Spleen (tissue), 11 donors: ENCODE measurements at regions not wholly inside any gene's neighbourhood (a gene's known extent, or its start where the extent isn't known, plus 50 kb on each side); places are given as distances from the start of the nearest gene placed in this dataset.

Experiments
- DNase-seq: peaks from one replicate; pipeline ENCODE4 v3.0.0-alpha.2; 2020
- H3K27ac ChIP-seq, 8 donors: fragments of 200-600 bp; sonication (generic) in 7 of 8; 1 replicate in 4 of 8; 2 replicates in 4 of 8; pipeline versions ENCODE4 v1.5.0 to v1.8.0; 2016 to 2021; ENCODE audit warnings: inconsistent platforms in 4 of 8, mild to moderate bottlenecking in 4 of 8, moderate library complexity in 1 of 8
- H3K27me3 ChIP-seq, 7 donors: fragments of 200-600 bp; sonication (generic) in 6 of 7; replicated peaks in 1 of 7; 1 replicate in 4 of 7; 2 replicates in 3 of 7; pipeline versions ENCODE4 v1.5.0 to v1.8.0; 2016 to 2021; ENCODE audit warnings: inconsistent platforms in 3 of 7, mild to moderate bottlenecking in 1 of 7
- H3K36me3 ChIP-seq, 6 donors: fragments of 200-600 bp; sonication (generic) in 5 of 6; 1 replicate in 4 of 6; 2 replicates in 2 of 6; pipeline versions ENCODE4 v1.5.0 to v1.8.0; 2016 to 2021; ENCODE audit warnings: inconsistent platforms in 2 of 6
- H3K4me1 ChIP-seq, 6 donors: fragments of 200-600 bp; sonication (generic) in 5 of 6; 1 replicate in 3 of 6; 2 replicates in 3 of 6; pipeline versions ENCODE4 v1.5.0 to v1.8.0; 2016 to 2021; ENCODE audit warnings: inconsistent platforms in 3 of 6
- H3K4me3 ChIP-seq, 8 donors: fragments of 200-600 bp; sonication (generic) in 7 of 8; 1 replicate in 4 of 8; 2 replicates in 4 of 8; pipeline versions ENCODE4 v1.5.0 to v1.8.0; 2016 to 2021; ENCODE audit warnings: inconsistent platforms in 4 of 8, mild to moderate bottlenecking in 4 of 8, moderate library complexity in 2 of 8
- H3K9me3 ChIP-seq, 8 donors: fragments of 200-600 bp; sonication (generic) in 7 of 8; 1 replicate in 4 of 8; 2 replicates in 4 of 8; pipeline versions ENCODE4 v1.5.0 to v1.8.0; 2016 to 2021; ENCODE audit warnings: inconsistent platforms in 4 of 8
- POLR2A ChIP-seq, 3 donors: fragments of 450-650 bp; IDR thresholded peaks; one replicate each; pipeline ENCODE4 v1.5.1; 2017; ENCODE audit warnings: antibody characterized with exemption in 3 of 3, mild to moderate bottlenecking in 1 of 3
- POLR2AphosphoS5 ChIP-seq, 3 donors: sonication (generic); formaldehyde crosslinking; IDR thresholded peaks; one replicate each; pipeline ENCODE4 v1.5.1; 2017; ENCODE audit warnings: antibody characterized with exemption in 3 of 3
- WGBS, 5 donors: extraction: QIAGEN DNeasy Blood & Tissue Kit in 3 of 5; methylation state at CpG; one replicate each; pipeline versions ENCODE4 v1.1.5 to v1.1.7; 2013 to 2018; 5-methylcytosine and 5-hydroxymethylcytosine counted together
- intact Hi-C: fragments of 100-400 bp; cut with DNase I; formaldehyde crosslinking; loops from one replicate; pipeline ENCODE4 v1.15.0; 2023; ENCODE audit warnings: low total_unique reads
- TF ChIP-seq, protein P1 (sequence below), 11 experiments: fragments of 200-600 bp in 7 of 11; fragments of 450-650 bp in 4 of 11; sonication (generic) in 4 of 11; IDR thresholded peaks in 8 of 11; conservative IDR thresholded peaks in 3 of 11; 1 replicate in 7 of 11; 2 replicates in 4 of 11; pipeline versions ENCODE4 v1.4.0 to v1.8.0; 2016 to 2021; ENCODE audit warnings: antibody characterized with exemption in 11 of 11, inconsistent platforms in 4 of 11, mild to moderate bottlenecking in 1 of 11
- donor health status: healthy with polysubstance abuse.
- donor health status: DM: no; HTN: no; CAD: no; lungs with moderate emphysema.
- donor health status: DM: no; HTN: no; CAD: no.
- donor health status: Bipolar disorder and iron deficiency.
- donor health status: healthy.
- donor health status: DM: no; HTN: no; CAD: no.
- donor health status: DM: yes; HTN: yes; CAD: no.

DNA sequence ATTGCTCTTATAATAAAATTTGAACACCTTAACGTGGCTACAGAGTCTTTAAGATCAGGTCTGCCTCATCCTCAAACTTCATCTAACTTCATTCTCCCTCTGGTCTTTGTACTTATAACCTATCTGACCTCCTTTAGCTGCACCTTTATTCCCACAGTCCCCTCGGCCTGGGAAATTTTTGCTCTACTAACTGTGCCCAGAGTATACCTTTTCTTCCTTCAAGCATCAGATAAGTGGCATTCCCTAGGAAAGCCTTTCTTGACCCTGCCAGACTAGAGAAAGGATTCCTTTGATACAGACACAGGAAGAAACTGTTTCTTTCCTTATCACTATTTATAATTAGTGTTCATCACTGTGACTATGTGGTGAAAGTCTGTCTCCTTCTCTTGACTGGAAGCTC lies 79.2 kb upstream of the RPRM start:
- no peak for TF ChIP-seq POLR2A (IDR thresholded peaks at IDR 0.05)
- TF ChIP-seq POLR2AphosphoS5 (IDR thresholded peaks at IDR 0.05), result no peak
- TF ChIP-seq, protein P1, sequence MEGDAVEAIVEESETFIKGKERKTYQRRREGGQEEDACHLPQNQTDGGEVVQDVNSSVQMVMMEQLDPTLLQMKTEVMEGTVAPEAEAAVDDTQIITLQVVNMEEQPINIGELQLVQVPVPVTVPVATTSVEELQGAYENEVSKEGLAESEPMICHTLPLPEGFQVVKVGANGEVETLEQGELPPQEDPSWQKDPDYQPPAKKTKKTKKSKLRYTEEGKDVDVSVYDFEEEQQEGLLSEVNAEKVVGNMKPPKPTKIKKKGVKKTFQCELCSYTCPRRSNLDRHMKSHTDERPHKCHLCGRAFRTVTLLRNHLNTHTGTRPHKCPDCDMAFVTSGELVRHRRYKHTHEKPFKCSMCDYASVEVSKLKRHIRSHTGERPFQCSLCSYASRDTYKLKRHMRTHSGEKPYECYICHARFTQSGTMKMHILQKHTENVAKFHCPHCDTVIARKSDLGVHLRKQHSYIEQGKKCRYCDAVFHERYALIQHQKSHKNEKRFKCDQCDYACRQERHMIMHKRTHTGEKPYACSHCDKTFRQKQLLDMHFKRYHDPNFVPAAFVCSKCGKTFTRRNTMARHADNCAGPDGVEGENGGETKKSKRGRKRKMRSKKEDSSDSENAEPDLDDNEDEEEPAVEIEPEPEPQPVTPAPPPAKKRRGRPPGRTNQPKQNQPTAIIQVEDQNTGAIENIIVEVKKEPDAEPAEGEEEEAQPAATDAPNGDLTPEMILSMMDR (IDR thresholded peaks at IDR 0.05 in 8 of 11, conservative IDR thresholded peaks at IDR 0.05 in 3 of 11), result no peak
- no peak for DNase-seq
- Histone ChIP-seq H3K27me3 (no peaks in the 10 kb centered on the region), H3K4me1 (no peaks in the 10 kb centered on the region), H3K4me3 (no peak overlapping the region), H3K27ac (no peak overlapping the region), H3K36me3 (no peaks in the 10 kb centered on the region), H3K9me3 (no peaks in the 10 kb centered on the region)
- intact Hi-C loops, result no loop called here
- WGBS, 5 donors, result 44 to 59% (median 54%) methylated on average over 2 of the region's 2 CpGs

DNA sequence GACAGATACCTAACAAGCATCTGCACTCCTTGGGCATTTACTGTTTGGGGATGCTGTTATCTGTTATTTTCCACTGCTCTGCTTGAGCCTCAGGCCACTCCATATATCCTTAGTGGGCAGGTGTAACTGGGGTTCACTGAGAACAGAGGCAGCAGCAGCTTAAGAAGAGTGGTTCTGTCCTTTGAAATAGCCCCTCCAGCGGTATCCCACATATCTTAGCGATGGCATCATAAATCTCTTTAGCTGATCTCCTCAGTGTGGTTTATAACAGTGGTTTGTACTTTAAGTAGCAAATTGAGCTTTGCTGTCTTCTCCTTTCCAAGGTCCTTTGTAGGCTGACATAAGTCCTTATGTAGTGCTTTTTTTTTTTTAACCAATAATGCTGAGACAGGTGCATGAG lies 79.7 kb upstream of the RPRM start:
- Histone ChIP-seq H3K36me3 (no peaks in the 10 kb centered on the region), H3K4me3 (no peak overlapping the region), H3K27ac (no peak overlapping the region), H3K27me3 (no peaks in the 10 kb centered on the region), H3K4me1 (no peaks in the 10 kb centered on the region), H3K9me3 (no peaks in the 10 kb centered on the region)
- intact Hi-C loops, result no loop called here
- TF ChIP-seq, protein P1 (IDR thresholded peaks at IDR 0.05 in 8 of 11, conservative IDR thresholded peaks at IDR 0.05 in 3 of 11), result no peak
- TF ChIP-seq POLR2AphosphoS5 (IDR thresholded peaks at IDR 0.05), result no peak
- no peak for TF ChIP-seq POLR2A (IDR thresholded peaks at IDR 0.05)
- DNase-seq, result no peak
- 86 to 90% (median 88%) methylated on average over 2 of the region's 2 CpGs for WGBS, 5 donors

DNA sequence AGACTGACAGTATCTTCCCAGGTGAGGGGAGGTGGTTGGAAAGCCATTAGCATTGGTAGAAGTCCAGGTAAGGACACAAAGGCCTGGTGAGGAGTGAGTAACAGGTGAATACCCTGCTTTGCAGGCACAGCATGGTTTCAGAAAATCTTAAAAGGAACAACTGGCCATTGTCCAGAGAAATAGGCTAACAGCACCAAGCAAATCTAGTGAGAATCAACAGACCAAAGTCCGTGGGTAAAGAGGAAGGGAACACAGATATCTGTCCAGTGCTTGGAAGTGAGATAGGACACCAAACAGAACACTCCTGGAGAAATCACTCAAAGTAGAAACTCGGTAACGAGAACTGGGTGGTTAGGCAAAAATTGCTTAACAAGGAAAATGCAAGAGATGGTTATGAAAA lies 88.8 kb upstream of the RPRM start:
- intact Hi-C loops, result no loop called here
- H3K9me3 ChIP-seq, result no peaks in the 10 kb centered on the region
- 71 to 75% (median 73%) methylated on average over 3 of the region's 3 CpGs for WGBS, 5 donors
- TF ChIP-seq POLR2AphosphoS5 (IDR thresholded peaks at IDR 0.05) (no peak), POLR2A (IDR thresholded peaks at IDR 0.05) (no peak)
- TF ChIP-seq, protein P1 (IDR thresholded peaks at IDR 0.05 in 8 of 11, conservative IDR thresholded peaks at IDR 0.05 in 3 of 11), result no peak
- no peaks in the 10 kb centered on the region for H3K27me3 ChIP-seq
- H3K27ac ChIP-seq, result no peak overlapping the region
- no peaks in the 10 kb centered on the region for H3K36me3 ChIP-seq
- no peak overlapping the region for H3K4me3 ChIP-seq
- DNase-seq, result no peak
- no peaks in the 10 kb centered on the region for H3K4me1 ChIP-seq

DNA sequence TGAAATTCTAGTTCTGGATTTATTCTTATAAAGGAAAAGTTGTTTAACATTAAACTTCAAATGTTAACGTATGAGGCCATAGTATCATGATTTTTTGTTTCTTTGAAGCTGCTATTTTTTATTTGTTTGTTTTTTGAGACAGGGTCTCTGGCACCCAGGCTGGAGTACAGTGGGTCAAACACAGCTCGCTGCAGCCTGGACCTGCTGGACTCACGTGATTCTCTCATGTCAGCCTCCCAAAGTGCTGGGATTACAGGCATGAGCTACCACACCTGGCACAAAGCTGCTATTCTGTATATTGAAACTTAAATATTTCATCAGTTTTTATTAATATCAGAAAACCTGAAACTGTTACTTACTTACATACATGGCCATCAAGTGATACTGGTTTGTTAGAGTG lies 89.5 kb upstream of the RPRM start:
- no peaks in the 10 kb centered on the region for H3K9me3 ChIP-seq
- H3K4me1 ChIP-seq, result no peaks in the 10 kb centered on the region
- TF ChIP-seq POLR2AphosphoS5 (IDR thresholded peaks at IDR 0.05) (no peak), POLR2A (IDR thresholded peaks at IDR 0.05) (no peak)
- TF ChIP-seq, protein P1 (IDR thresholded peaks at IDR 0.05 in 8 of 11, conservative IDR thresholded peaks at IDR 0.05 in 3 of 11), result no peak
- no peak overlapping the region for H3K4me3 ChIP-seq
- no peaks in the 10 kb centered on the region for H3K27me3 ChIP-seq
- DNase-seq, result no peak
- no peak overlapping the region for H3K27ac ChIP-seq
- no peaks in the 10 kb centered on the region for H3K36me3 ChIP-seq
- intact Hi-C loops, result no loop called here
- WGBS, 5 donors, result 62 to 74% (median 72%) methylated on average over 3 of the region's 3 CpGs
